ENCODE measurements at regions not wholly inside any gene's neighbourhood (a gene's known extent, or its start where the extent isn't known, plus 50 kb on each side); places are given as distances from the start of the nearest gene placed in this dataset.
A peak's percentile ranks its signal among the peaks of the same experiment; 100 is the strongest.

DNA sequence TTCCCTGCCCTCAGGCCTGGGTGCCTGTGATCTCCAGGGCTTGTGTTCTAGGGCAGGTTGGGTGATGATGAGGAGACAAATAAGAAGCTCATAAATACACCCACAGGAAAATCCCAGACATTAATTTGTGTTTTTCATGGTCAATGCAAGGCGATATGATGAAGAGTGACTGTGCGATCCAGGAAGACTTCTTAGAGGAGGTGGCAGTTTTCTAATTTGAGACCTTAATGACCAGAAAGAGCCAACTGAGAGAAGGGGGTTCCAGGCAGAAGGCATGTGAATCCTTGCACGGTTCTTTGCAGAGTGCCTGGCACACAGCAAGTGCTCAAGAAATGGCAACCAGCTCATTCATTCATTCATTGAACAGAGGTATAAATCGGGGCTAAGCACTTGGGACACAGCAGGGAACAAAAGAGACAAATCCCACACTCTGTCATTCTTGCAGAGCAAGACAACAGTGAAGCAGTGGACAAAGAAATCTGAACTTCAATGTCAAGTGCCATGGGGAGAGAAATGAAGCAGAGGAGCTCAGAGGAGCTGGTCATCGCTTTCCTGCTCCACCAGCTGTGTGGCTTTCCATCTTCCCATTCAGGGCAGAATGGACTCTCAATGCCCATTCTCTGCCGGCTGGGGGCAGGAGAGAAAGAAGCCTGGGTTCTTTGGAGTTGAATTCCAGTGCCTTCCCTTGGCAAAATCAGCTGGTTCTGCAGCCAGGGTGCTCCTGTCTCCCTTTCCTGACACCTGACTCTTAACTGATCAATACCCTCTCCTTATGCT is 128.3 kb downstream of the AACS start:
- no peak for DNase-seq

DNA sequence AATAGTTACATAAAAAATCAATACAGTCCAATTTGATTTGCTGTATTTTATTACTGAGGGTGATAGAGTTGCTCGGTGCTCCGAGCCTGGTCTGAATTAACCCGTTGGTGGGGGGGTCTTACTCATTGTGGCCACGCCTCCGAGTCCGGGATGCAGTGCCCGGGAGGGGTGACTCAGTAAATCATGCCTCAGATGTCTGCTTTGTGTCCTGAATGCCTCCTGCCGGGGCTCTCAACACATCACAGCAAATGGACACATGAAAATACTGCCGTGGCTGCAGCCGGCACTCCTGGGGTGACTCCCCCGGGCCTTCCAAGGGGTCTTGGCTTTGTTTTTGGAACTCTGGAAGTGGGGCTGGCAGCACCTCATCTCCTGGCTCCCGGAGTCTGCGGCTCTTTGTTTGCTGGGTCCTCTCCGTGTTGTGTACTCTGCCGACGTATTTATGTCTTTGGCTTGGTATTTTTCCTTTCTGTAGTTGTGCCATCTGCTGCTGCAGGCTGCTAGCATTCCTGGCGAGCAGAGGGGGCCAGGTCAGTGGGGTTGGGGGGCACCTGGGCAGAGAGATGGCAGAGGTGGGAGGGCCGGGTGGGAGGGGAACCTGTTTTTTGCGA is 129.0 kb downstream of the AACS start:
- no peak for DNase-seq

DNA sequence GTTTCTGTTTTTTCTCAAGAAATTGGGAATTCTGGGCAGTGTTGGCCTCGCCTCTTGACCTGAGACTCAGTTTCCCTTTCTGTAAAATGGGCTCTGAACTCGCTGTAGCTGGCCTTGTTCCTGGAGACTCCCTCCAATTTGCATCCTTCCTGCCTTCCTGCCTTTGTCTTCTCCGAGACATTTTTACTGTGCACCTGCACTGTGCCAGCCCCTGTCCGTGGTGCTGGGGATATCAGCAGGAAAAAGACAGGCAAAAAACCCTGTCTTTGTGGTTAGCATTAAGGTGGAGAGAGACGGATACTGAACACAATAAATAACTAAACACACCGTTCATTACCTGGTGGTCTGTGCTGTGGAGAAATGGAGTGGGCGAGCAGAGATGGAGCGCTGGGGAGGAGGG is 129.8 kb downstream of the AACS start:
- DNase-seq = no peak

DNA sequence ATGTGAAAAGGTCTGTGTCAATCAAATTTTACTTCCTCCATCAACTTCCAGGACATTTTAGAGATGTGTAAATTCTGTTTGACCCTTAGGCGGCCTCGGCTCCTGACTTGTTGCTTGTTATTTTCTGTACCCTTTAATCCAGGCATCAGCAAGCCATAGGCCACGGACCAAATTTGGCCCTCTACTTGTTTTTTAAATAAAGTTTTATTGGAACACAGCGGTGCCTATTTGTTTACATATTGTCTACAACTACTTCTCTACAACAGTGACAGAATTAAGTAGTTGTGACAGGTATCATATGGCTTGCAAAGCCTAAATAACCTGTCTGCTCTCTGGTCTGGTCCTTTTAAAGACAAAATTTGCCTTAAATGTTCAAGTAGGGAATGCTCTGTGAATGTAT is 132.1 kb downstream of the AACS start:
- DNase-seq = no peak

DNA sequence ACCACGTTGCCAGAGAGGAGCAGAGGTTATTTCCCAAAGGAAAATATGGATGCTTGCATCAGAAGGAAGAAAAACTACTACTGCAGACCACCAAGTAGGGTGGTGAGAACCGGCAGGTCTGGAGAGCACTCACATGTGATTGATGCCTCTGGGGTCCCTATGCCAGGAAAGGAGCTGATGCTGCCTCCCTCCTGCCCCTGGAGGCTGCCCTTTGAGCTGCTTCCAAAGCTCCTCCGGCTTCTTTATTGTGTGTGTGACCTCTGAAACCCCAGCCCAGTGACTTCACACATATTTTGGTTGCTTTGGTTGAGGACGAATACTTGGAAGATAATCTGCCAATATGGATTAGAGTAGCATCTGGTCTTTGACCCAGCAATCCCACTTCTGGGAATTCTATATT is 133.4 kb downstream of the AACS start:
- no peak for DNase-seq

DNA sequence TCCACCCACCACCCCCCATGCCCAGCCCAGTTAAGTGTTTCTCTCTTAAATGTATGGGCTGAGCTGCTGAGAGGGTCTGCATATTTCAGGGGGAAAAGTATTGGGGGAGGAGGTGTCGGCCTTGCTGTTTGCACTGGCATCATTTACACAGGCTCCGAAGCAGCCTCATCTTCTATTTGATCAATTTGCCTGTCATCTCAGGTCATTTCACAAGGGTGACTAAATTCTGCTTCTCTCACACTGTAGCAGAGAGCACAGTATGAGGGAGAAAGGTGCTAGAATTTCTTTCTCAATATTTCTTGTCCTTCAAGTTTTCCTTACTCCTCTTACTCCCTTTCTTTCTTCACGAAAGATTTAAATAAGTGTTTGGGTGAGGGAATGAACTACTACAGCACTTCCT is 135.9 kb downstream of the AACS start:
- no peak for DNase-seq

DNA sequence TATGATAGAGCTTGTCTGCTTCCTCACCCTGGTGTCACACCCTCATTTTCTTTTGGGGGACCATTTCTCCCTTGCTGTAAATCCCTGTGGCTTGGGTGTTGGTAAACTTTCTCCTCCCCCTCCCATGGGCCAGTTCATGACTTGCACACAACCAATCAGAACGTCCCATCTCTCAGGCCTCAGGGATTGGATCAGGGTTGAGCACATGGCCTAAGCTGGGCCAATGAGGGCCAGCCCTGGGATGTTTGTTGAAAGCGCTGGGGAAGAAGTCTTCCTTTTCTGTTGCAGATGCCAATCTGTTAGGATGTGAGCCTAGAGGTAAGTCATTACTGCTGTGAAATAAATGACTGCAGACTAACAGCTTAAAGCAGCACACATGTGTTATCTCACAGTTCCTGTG is 136.7 kb downstream of the AACS start:
- no peak for DNase-seq

DNA sequence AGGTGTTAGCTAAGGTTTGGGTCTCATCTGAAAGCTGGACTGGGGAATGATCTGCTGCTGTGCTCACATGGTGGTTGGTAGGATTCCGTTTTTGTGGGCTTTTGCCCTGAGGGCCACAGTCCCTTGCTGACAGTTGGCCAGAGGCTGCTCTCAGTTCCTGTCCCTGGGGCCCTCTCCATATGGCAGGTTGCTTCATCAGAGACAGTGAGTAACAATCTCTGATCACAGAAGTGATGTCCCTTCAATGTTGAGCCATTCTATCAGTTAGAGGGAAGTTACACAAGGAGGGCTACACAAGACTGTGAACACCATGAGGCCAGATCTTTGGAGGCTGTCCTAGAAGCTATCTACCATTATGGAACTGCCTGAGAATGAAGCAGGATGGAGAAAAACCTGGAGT is 137.2 kb downstream of the AACS start:
- no peak for DNase-seq

DNA sequence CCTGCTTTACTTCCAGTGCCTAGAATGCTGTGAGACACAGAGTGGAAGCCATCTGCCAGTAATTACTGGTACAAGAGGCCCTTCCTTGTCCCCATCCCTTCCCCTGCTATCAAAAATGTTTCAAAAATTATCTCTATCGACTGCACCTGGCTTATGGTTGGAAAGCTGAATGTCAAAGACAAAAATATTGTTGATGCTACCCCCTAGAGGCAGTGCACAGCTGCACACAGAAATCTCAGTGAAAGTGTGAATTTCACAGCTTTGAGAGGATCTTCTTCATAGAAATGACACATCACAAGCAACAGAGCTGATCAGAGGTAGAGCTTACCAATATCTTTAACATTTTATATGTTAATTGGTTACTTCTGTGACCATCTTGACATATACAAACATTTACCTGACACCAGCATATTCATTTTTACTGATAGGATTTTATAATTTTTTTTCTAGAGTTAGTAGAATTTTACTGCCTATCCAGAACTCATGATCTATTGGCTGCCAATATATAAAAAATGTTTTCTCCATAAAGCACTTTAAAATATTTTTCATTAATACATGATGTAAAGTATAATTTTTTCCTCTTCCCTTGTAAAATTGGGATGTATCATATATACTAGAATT is 138.0 kb downstream of the AACS start:
- no peak for DNase-seq

DNA sequence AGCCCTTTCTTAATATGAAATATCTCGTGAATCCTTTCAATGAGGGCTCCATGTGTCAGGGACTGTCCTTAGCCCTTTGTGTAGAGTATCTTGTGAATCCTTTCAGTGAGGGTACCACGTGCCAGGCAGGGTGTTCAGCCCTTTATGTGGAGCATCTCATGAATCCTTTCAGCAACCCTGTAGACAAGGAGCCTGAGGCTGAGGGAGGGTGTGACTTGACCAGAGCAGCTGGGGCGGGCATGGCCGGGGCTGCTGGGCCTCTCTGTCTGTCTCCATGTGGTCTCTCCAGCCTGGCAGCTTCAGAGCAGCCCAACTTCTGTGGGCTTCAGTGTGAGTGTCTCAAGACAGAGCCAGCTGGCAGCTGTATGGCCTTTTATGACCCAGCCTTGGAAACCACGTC is 140.2 kb downstream of the AACS start:
- DNase-seq = no peak

DNA sequence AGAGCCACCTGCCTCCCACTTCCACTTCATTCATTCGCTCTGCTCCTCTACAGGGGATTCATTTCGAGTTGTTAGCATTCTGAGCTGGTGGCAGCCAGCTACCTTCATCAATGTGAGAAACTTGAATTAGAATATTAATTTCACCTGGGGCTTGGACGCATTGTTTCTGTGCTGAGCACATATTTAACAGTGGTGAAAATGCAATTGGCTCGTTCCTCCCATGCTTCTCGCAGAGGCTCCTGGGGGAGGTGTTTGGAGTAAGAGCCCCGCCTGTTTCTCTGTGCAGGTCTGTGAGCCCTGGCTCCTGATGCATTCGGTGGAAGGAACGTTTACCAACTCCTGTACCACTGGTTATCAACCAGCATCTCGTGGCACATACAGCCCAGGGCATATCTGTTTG is 141.5 kb downstream of the AACS start:
- DNase-seq = no peak

DNA sequence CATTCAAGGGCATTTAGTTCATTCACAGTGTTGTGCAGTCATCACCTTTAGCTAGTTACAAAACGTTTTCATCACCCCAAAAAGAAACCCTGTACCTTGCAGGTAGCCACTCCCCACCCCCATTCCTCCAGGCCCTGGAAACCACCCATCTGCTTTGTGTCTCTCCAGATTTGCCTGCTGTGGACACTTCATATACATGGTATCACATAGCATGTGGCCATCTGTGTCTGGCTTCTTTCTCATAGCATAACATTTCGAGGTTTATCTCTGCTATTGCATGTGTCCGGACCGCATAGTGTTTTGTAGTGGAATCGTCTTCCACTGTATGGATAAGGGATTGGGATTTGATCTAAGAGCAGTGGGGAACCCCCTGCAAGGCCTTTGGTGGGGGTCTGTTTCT is 143.1 kb downstream of the AACS start:
- DNase-seq = no peak

DNA sequence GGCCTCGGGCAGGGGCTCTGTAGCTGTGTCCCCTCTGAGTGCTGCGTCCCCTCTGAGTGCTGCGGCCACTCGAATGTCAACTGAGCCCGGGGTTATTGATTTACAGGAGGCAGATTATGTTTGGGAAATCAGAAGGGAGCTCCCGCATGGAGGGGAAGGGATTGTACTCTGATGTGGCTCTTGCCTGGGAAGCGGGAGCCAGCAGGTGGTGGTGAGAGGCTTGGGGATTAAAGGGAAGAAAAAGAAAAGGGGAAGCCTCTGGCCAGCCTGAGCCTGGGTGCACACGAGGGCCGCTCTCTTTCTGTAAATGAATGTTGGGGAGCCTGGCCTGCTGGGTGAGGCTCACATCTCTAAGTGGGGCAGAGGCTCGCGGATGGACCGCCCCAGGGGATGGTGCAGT is 143.7 kb downstream of the AACS start:
- no peak for DNase-seq

DNA sequence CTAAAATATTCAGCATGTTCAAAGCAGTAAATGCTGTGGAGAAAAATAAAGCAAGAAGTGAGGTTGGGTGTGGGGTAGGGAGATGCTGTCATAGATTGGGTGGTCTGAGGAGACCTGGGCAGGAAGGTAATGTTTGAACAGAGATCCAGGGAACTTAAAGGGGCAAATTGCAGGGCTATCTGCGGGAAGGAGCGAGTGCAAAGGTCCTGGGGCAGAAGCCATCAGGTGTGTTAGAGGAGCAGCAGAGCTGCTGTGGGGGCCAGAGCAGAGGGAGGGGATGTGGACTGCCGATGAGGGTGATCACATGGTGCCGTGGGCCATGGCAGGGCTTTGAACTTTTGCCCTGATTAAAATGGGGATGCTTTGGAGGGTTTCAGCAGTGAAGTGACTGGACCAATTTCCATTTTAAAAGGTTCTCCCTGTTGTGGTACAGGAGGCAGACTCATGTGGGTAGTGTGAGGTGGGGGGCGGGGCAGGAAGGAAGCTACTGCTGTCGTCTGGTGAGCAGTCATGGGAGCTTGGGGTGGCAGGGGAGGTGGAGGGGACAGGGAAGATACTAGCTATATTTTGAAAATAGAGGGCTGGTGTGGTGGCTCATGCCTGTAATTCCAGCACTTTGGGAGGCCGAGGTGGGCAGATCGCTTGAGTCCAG is 145.0 kb downstream of the AACS start:
- DNase-seq = no peak

DNA sequence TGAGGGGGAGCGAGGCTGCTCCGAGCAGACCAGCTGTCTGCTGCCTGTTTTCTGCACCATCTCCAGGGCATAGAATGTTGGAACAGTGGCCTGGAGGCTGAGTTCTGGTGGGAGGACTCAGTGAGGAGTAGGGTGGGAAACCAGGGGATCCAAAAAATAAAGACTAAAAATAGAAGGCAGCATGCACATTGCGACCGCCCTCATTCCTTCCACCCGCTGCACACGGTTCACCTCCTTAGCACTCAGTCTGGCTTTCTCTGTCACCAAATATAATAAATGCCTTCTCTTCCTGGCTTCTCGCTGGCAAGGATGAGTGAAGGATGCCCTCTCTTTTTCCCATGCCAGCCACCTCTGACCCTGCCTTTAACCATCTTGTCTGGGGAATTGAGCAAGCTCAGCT is 146.2 kb downstream of the AACS start:
- DNase-seq = no peak

DNA sequence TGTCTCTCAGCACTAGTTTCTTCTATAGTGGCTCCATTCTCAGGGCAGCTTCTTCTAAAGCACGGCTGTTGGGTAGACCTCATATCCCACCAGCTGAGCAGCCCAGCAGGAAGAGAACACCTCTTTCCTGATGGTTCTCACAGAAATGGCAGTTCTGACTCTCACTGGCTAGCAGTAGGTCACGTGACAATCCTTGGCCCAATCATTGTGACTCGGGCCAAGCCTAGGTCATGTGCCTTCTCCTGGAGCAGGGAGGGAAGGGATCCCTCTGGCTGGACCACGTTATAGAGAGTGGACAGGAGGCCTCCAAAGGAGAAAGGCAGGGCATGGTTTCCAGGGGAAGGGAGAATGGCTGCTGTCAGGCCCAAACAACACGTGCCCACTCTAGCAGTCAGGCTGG is 149.1 kb downstream of the AACS start:
- no peak for DNase-seq

DNA sequence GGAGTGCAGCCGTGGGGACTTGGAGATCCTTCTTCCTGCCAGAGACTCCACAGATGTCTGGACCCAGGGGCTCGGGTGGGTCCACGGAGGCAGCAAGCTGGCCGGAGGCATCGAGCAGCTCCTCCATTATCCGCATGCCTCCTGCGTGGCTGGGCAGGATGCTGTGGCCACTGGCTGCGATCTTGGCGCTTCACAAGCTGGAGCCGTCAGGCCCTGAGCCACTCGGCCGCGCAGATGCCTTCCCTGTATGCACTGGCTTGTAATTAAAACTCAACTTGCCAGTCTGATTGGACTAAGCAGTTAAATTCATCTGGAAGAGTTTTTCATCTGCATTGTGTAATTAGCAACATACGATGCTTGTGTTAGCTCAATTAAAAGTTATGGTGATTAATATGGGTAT is 151.5 kb downstream of the AACS start:
- no peak for DNase-seq

DNA sequence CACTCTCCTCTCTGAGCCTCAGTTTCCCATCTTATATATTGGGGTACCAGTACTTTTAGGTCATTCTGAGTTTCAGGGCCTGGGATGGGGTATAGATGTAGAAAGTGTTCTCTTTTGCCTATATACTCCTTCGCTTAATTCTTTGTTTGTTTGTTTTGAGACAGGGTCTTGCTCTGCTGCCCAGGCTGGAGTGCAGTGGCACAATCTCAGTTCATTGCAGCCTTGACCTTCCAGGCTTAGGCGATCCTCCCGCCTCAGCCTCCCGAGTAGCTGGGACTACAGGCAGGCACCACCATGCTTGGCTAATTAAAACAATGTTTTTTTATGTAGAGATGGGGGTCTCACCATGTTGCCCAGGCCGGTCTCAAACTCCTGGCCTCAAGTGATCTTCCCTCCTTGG is 152.1 kb downstream of the AACS start:
- no peak for DNase-seq

DNA sequence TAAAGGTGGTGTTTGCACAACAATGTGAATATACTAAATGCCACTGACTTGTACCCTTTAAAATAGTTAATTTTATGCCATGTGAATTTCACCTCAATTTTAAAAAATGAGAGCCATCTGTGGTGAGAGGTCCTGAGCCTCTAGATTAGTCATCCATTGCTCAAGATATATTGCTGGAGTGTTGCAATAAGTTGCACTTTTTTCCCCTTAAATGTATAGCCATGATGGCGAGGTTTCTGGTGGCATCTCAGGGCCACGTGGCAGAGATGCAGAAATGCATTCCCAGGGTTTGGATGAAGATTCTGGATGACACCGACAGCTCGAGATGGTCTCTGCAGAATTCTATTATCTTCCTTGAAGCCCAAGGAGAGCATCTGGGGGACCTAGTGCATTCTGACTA is 153.7 kb downstream of the AACS start:
- no peak for DNase-seq

DNA sequence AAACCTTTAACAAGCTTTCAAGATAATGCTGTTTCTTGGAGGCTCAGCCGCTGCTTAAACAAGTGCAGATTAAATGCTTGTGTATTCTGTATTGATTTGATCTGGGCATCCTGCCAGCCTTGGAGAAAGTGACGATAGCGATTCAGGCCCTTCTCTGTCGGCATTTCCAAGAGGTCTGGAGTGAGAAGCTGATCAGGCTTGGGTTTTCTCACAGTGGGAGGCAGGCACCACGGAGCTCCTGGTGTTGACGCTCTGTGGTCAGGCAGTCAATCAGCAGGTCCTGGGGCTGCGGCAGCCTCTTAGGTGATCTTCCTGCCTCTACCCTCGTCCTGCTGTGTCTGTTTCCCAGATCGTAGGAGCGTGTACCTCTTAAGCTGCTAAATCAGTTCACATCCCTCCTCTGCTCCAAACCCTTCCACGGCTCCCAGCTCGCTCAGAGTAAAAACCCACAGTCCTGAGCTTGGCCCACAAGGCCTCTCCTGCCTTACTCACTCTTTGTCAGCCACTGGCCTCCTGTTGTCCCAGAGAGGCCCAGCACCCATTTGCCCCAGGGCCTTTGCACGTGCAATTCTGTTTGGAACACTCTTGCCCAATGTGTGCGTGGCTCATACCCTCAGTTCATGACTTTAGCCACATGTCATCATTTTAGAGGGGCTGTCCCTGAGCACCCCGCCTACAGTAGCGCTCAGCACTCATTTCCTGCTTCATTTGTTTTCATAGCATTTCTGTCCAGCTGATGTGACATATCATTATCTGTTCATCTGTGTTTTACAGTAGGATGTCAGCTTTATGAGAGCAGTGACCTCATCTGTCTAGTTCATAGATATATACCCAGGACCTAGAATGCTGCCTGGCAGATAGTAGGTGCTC is 155.4 kb downstream of the AACS start:
- peak; percentile 69 for DNase-seq

DNA sequence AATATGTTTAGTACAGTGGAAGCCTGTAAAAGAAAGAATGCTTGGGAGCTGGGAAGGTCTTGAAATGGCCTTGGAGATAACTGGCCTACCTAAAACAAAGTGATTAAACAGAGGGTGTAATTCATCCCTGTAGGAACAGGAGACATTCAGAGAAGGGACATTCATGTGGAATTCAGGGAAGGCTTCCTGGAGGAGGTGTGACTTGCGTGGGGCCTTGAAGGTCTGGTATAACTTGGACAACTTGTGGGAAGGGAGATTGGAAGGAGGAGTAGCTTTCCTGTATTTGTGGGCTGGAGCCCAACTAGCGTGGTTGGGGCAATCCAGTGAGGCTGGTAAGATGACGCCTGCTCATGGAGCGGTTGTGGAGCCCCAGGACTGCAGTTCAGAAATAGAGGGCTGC is 156.4 kb downstream of the AACS start:
- DNase-seq = no peak

DNA sequence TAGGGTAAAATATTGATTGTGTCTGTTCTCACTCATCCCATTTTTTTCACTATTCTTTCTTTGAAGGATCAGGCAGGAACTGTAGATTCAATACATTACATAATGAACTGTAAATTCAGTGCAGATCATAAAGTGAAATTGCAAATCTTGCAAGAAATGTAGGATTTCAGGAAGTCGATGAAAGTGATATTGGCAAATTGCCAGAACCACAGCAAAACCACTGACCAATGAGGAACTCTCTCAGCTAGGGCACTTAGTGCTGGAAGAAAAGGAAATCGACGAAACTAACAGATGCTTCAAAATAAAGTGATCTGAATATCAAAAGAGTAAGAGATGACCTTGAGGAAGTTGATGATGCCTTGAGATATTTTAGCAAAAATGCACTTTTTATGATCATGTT is 157.6 kb downstream of the AACS start:
- DNase-seq = no peak

DNA sequence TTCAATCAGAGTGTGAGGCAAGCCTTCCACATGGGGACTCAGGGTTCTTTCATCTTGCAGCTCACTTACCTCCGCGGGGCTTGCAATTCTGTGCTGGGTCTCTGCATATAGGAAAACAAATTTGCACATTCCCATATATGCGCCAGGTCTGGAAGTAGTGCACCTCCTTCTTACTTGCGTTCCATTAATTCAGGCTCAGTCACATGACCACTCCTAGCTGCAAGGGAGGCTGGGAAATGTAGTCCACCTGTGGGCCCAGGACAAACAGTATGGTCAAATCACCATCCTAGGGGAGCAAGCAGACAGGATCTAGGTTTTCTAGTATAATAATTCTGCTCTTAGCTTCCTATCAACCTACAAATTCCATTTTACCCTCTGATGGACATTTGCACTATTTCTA is 160.4 kb downstream of the AACS start:
- DNase-seq = no peak
